ENCODE measurements at regions not wholly inside any gene's neighbourhood (a gene's known extent, or its start where the extent isn't known, plus 50 kb on each side); places are given as distances from the start of the nearest gene placed in this dataset.
A peak's percentile ranks its signal among the peaks of the same experiment; 100 is the strongest.
"Not testable (repeated sequence)": the region's sequence is repeated elsewhere in the genome, so short reads cannot be mapped to it uniquely, and the experiment has no call there.

GRCh38 chr7:149714081-149714909 is 59.1 kb downstream of the ZNF467 start:
- H3K27me3 Mint-ChIP-seq = peaks cover 5% of the 10 kb centered on the region
- peaks cover 22% of the 10 kb centered on the region for H3K4me1 Mint-ChIP-seq
- DNase-seq = peak; percentile 91
- ChIA-PET POLR2A (no interaction called here), CTCF (interaction anchor here (0.9 to 1.0 kb wide), 2 partner anchors 10 to 89 kb away, joined by 3 to 5 read pairs; no protein-coding TSS in a partner anchor)
- peaks cover 21% of the 10 kb centered on the region for H3K9me3 Mint-ChIP-seq
- H3K36me3 Mint-ChIP-seq (ENCODE audit: low read depth) = peaks cover 7% of the 10 kb centered on the region
- peak overlapping the region; percentile 78 for H3K27ac Mint-ChIP-seq
- H3K4me3 Mint-ChIP-seq = peak overlapping the region; percentile 84

- peaks cover 24% of the 10 kb centered on the region for H3K9me3 Mint-ChIP-seq
- H3K27me3 Mint-ChIP-seq = peaks cover 5% of the 10 kb centered on the region
- ChIA-PET POLR2A (no interaction called here), CTCF (interaction anchor here (0.7 kb wide), 1 partner anchor 51 kb away, joined by 4 read pairs; no protein-coding TSS in a partner anchor)
- peak overlapping the region; percentile 68 for H3K4me3 Mint-ChIP-seq
- H3K36me3 Mint-ChIP-seq (ENCODE audit: low read depth) = peaks cover 7% of the 10 kb centered on the region
- H3K4me1 Mint-ChIP-seq = peaks cover 22% of the 10 kb centered on the region
- no peak for DNase-seq
- no peak overlapping the region for H3K27ac Mint-ChIP-seq
These were observed 59.7 kb downstream of the ZNF467 start for GRCh38 chr7:149713731-149714068.

GRCh38 chr7:149713061-149713730 is 60.2 kb downstream of the ZNF467 start:
- Mint-ChIP-seq H3K27ac (no peak overlapping the region), H3K27me3 (peaks cover 5% of the 10 kb centered on the region), H3K36me3 (ENCODE audit: low read depth) (peaks cover 7% of the 10 kb centered on the region), H3K4me1 (peaks cover 22% of the 10 kb centered on the region), H3K4me3 (peak overlapping the region; percentile 22), H3K9me3 (peaks cover 25% of the 10 kb centered on the region)
- DNase-seq = no peak
- CTCF ChIA-PET = interaction anchor here (0.7 kb wide), 1 partner anchor 51 kb away, joined by 4 read pairs; no protein-coding TSS in a partner anchor
- POLR2A ChIA-PET = no interaction called here

DNA sequence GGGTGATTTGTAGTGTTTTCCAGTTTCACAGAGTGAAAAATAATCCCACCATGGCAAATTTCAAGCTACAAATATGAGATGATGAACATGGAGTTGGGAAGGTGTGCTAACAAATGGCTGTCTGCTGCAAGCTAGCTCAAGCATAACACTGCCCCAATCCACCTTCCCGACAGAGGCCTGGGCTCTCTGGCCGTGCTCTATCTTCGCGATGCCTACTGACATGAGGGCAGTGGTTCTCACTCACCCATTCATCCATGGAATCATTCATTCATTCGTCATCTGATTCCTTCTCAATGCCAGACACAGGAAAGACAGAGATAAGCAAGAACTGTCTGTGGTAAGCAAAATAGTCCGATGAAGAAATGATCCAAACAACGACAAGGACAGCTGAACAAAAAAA is 65.4 kb downstream of the ZNF467 start:
- Mint-ChIP-seq H3K27me3 (peaks cover 7% of the 10 kb centered on the region), H3K4me3 (no peak overlapping the region), H3K27ac (no peak overlapping the region), H3K9me3 (peaks cover 27% of the 10 kb centered on the region), H3K36me3 (ENCODE audit: low read depth) (peaks cover 7% of the 10 kb centered on the region), H3K4me1 (no peaks in the 10 kb centered on the region)
- CTCF ChIA-PET = interaction anchor here (1.1 to 1.2 kb wide), 2 partner anchors 10 to 53 kb away, joined by 3 read pairs; no protein-coding TSS in a partner anchor
- POLR2A ChIA-PET = no interaction called here
- no peak for DNase-seq

GRCh38 chr7:149707448-149707886 is 65.9 kb downstream of the ZNF467 start:
- CTCF ChIA-PET = interaction anchor here (0.6 to 1.2 kb wide), 3 partner anchors 9 to 1155 kb away, joined by 3 to 4 read pairs (median 3); no protein-coding TSS in a partner anchor
- POLR2A ChIA-PET = no interaction called here
- Mint-ChIP-seq H3K4me3 (no peak overlapping the region), H3K27ac (no peak overlapping the region), H3K9me3 (peaks cover 24% of the 10 kb centered on the region), H3K4me1 (no peaks in the 10 kb centered on the region), H3K36me3 (ENCODE audit: low read depth) (peaks cover 7% of the 10 kb centered on the region), H3K27me3 (peaks cover 7% of the 10 kb centered on the region)
- DNase-seq = no peak

DNA sequence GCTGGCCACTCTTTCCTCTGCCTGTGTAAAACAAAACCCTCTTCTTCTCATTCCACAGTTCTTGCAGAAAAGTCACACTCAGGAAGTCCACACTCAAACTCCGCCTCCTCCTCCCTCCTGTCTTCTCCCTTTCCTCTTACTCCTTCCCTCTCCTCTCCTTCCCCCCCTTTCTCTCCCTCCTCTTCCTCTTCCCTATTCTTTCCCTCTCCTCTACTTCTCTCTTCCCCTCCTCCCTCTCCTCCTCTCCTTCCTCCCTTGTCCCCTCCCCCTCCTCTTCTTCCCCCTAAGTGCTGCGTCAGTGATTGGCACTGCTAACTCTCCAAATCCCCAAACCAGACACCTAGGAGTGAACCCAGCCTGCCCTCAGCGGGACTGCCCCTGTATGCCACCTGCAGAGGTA is 67.0 kb downstream of the ZNF467 start:
- no peaks in the 10 kb centered on the region for H3K4me1 Mint-ChIP-seq
- H3K36me3 Mint-ChIP-seq (ENCODE audit: low read depth) = peaks cover 7% of the 10 kb centered on the region
- ChIA-PET CTCF (no interaction called here), POLR2A (no interaction called here)
- no peak overlapping the region for H3K27ac Mint-ChIP-seq
- peaks cover 16% of the 10 kb centered on the region for H3K9me3 Mint-ChIP-seq
- DNase-seq = no peak
- no peak overlapping the region for H3K4me3 Mint-ChIP-seq
- H3K27me3 Mint-ChIP-seq = peaks cover 3% of the 10 kb centered on the region

DNA sequence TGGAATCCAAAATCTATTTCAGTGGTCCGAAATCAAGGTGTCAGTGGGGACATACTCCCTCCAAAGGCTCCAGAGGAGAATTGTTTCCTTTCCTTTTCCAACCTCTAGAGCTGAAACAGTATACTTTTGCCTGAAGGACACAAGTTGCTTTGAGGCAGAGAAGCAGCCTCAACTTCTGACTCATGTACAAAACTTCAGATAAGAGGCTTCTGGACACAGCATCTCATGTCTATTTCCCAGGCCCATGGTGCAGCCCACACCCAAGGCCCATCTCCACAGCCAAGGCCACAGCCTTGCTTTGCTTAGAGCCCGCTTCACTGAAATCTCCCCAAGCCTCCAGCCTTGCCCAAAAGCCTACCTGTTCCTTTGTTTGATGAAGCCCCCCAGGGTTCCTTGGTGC is 68.9 kb downstream of the ZNF467 start:
- ChIA-PET CTCF (no interaction called here), POLR2A (no interaction called here)
- no peak for DNase-seq

DNA sequence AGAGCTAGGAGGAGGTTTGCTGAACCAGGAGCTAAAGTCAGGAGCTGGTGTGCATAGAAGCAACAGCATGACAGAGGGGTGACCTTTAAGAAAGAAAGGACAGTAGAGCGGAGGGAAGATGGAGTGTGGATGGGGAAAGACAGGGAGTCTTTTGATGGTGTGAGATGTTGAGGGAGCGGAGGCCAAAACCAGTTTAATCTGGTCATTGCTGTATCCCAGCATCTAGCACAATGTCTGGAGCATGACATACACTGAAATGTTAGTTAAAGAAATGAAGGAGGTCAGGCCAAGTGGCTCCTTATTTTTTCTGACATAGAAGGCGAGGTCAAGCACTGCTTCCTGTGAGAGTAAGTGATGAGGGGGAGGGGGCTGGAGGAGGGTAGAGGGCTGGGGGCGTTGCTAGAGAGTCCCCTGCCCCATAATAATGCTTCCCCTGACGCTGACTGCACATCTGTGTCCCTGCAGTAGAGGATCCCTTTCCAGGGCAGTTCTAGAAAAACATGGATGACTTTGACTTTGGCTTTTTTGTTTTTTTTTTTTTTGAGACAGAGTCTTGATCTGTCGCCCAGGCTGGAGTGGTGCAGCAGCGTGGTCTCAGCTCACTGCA is 70.2 kb downstream of the ZNF467 start:
- no peak overlapping the region for H3K27ac Mint-ChIP-seq
- ChIA-PET POLR2A (no interaction called here), CTCF (no interaction called here)
- no peaks in the 10 kb centered on the region for H3K36me3 Mint-ChIP-seq (ENCODE audit: low read depth)
- H3K4me3 Mint-ChIP-seq = no peak overlapping the region
- H3K4me1 Mint-ChIP-seq = no peaks in the 10 kb centered on the region
- DNase-seq = no peak
- H3K9me3 Mint-ChIP-seq = peaks cover 12% of the 10 kb centered on the region
- peaks cover 13% of the 10 kb centered on the region for H3K27me3 Mint-ChIP-seq

More for the DNA sequence above, 68.9 kb downstream of the ZNF467 start:
- no peaks in the 10 kb centered on the region for H3K4me1 Mint-ChIP-seq
- peaks cover under 1% of the 10 kb centered on the region for H3K36me3 Mint-ChIP-seq (ENCODE audit: low read depth)
- peaks cover 8% of the 10 kb centered on the region for H3K27me3 Mint-ChIP-seq
- no peak overlapping the region for H3K27ac Mint-ChIP-seq
- peaks cover 16% of the 10 kb centered on the region for H3K9me3 Mint-ChIP-seq
- H3K4me3 Mint-ChIP-seq = no peak overlapping the region

DNA sequence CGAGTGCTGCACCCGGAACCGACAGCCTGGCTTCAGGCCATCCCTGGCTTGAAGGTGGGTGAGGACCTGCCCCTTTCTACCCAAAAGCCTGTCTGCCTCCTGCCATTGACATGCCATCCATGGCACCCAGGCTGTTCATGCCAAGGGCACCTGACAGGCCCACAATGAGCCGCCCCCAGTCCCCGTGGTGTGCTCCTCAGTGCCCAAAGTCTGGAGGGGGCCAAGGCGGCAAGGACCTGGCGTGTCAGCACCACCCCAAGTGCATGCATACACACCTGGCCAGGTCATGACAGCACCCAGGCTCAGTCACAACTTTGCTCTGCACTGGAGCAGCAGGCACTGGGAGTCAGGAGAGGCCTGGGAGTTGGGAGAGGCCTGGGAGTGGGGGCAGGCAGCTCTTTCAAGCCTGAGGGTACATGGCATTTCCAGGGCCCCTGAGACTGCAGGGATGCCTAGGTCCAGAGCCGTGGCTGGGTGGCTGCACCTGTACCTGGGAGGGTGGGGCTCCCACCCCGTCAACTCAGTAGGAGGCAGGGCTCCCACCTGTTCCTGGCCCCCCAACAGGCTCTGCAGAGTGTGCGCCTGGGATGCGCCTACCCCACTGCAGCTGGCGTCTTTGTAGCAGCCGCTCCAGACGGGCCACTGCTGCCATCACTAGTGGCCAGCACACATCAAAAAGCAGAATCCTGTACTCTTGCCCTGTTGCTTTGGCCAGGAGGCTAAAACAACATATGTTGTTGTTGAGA is 71.7 kb downstream of the ZNF467 start:
- no peak for DNase-seq
- H3K36me3 Mint-ChIP-seq (ENCODE audit: low read depth) = no peaks in the 10 kb centered on the region
- no peak overlapping the region for H3K27ac Mint-ChIP-seq
- H3K4me3 Mint-ChIP-seq = no peak overlapping the region
- peaks cover 13% of the 10 kb centered on the region for H3K9me3 Mint-ChIP-seq
- POLR2A ChIA-PET = no interaction called here
- H3K4me1 Mint-ChIP-seq = no peaks in the 10 kb centered on the region
- CTCF ChIA-PET = interaction anchor here (1.0 to 1.2 kb wide), 2 partner anchors 17 to 69 kb away, joined by 3 to 6 read pairs; no protein-coding TSS in a partner anchor
- peaks cover 23% of the 10 kb centered on the region for H3K27me3 Mint-ChIP-seq

GRCh38 chr7:149697767-149698166 is 75.6 kb downstream of the ZNF467 start:
- H3K4me1 Mint-ChIP-seq; H3K36me3 Mint-ChIP-seq (ENCODE audit: low read depth); POLR2A ChIA-PET; H3K27ac Mint-ChIP-seq; H3K4me3 Mint-ChIP-seq; DNase-seq: not testable (repeated sequence)
- CTCF ChIA-PET = interaction anchor here (1.2 kb wide), 1 partner anchor 10 kb away, joined by 3 read pairs; no protein-coding TSS in a partner anchor
- peaks cover 49% of the 10 kb centered on the region for H3K27me3 Mint-ChIP-seq
- H3K9me3 Mint-ChIP-seq = peaks cover 13% of the 10 kb centered on the region

- CTCF ChIA-PET = no interaction called here
- no peak overlapping the region for H3K4me3 Mint-ChIP-seq
- peaks cover 1% of the 10 kb centered on the region for H3K4me1 Mint-ChIP-seq
These were observed 77.1 kb downstream of the ZNF467 start for GRCh38 chr7:149696280-149696679.

GRCh38 chr7:149692557-149692982 is 80.8 kb downstream of the ZNF467 start:
- CTCF ChIA-PET = no interaction called here
- H3K27me3 Mint-ChIP-seq = peaks cover 59% of the 10 kb centered on the region
- DNase-seq = no peak
- no peak overlapping the region for H3K27ac Mint-ChIP-seq
- H3K4me3 Mint-ChIP-seq = no peak overlapping the region
- peaks cover 1% of the 10 kb centered on the region for H3K4me1 Mint-ChIP-seq
- POLR2A ChIA-PET = no interaction called here
- no peaks in the 10 kb centered on the region for H3K36me3 Mint-ChIP-seq (ENCODE audit: low read depth)
- H3K9me3 Mint-ChIP-seq = no peaks in the 10 kb centered on the region

More at GRCh38 chr7:149696280-149696679, 77.1 kb downstream of the ZNF467 start:
- peaks cover 13% of the 10 kb centered on the region for H3K9me3 Mint-ChIP-seq
- no peak for DNase-seq
- no peaks in the 10 kb centered on the region for H3K36me3 Mint-ChIP-seq (ENCODE audit: low read depth)
- POLR2A ChIA-PET = no interaction called here
- H3K27ac Mint-ChIP-seq = no peak overlapping the region
- peaks cover 56% of the 10 kb centered on the region for H3K27me3 Mint-ChIP-seq
